GM10248 (cell line): ENCODE measurements at regions not wholly inside any gene's neighbourhood (a gene's known extent, or its start where the extent isn't known, plus 50 kb on each side); places are given as distances from the start of the nearest gene placed in this dataset.

ENCODE experiments used
- CTCF ChIA-PET: fragments of 300-600 bp; sonication (Branson Sonifier 250); formaldehyde crosslinking; extraction: SDS; loops from one replicate; lab custom pipeline; 2021; ENCODE audit warnings: antibody characterized with exemption; lab: Yijun Ruan, JAX
- POLR2A ChIA-PET: fragments of 350-650 bp; sonication (Branson Sonifier 250); formaldehyde crosslinking; extraction: SDS; loops from one replicate; lab custom pipeline; 2020; ENCODE audit warnings: antibody characterized with exemption; lab: Yijun Ruan, JAX
- DNase-seq: peaks from one replicate; pipeline ENCODE4 v3.0.0; 2012; ENCODE audit errors: extremely low spot score
- TF ChIP-seq, protein P1 (sequence below): IDR thresholded peaks from 2 replicates; pipeline ENCODE4 v1.5.1; 2012; ENCODE audit warnings: mild to moderate bottlenecking, low read depth; ENCODE audit errors: extremely low read depth, missing control alignments, control extremely low read depth

DNA sequence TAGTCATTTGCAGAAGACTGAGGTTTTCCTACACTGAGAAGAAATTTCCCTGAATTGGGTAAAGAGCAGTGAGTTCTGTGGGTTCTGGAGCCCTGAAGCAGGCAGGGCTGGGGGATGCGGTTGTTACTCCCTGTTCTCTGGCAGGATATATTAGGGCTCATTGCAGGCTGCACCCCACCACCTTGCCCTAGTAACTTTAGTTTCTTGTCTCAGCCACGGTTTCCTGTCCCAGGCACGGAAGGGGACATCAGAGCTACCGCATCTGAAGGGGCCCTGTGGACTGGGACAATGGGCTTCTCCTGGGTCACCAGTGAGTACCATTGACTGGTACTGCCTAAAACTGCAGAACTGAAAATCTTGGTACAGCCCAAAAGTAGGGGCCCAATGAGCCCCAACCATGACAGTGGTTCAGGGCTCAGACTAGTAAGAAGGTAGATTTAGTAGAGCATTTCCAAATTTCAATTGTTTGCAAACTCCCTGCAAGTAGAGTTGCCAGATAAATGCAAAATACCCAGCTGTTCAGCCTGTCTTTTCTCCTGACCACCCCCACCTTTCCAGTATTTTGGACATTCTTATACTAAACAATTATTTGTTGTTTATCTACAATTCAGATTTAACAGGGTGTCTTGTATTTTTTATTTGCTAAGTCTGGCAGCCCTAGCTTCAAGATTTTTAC is 54.5 kb upstream of the EYA2 start:
- TF ChIP-seq, protein P1, sequence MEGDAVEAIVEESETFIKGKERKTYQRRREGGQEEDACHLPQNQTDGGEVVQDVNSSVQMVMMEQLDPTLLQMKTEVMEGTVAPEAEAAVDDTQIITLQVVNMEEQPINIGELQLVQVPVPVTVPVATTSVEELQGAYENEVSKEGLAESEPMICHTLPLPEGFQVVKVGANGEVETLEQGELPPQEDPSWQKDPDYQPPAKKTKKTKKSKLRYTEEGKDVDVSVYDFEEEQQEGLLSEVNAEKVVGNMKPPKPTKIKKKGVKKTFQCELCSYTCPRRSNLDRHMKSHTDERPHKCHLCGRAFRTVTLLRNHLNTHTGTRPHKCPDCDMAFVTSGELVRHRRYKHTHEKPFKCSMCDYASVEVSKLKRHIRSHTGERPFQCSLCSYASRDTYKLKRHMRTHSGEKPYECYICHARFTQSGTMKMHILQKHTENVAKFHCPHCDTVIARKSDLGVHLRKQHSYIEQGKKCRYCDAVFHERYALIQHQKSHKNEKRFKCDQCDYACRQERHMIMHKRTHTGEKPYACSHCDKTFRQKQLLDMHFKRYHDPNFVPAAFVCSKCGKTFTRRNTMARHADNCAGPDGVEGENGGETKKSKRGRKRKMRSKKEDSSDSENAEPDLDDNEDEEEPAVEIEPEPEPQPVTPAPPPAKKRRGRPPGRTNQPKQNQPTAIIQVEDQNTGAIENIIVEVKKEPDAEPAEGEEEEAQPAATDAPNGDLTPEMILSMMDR: no peak
- ChIA-PET POLR2A (no interaction called here), CTCF (no interaction called here)
- DNase-seq: no peak
